ENCODE measurements at regions not wholly inside any gene's neighbourhood (a gene's known extent, or its start where the extent isn't known, plus 50 kb on each side); places are given as distances from the start of the nearest gene placed in this dataset.
A peak's percentile ranks its signal among the peaks of the same experiment; 100 is the strongest.

DNA sequence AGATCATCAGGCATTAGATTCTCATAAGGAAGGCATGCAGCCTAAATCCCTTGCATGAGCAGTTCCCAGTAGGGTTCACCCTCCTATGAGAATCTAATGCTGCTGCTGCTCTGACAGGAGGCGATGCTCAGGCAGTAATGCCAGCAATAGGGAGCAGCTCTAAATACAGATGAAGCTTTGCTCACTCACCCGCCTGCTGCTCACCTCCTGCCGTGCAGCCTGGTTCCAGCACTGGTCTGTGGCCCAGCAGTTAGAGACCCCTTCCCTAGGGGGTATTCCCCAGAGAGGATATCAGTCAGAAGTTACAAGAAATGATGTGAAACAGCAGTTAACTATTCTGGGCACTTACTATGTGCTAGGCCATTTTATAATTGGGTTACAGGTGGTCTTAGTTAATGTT is 226.0 kb downstream of the KCNJ3 start (continued):
- TF ChIP-seq FOXK1 (CRISPR knock-in tag; IDR thresholded peaks at IDR 0.05) (no peak), ZNF671 (CRISPR knock-in tag; IDR thresholded peaks at IDR 0.05) (no peak)

DNA sequence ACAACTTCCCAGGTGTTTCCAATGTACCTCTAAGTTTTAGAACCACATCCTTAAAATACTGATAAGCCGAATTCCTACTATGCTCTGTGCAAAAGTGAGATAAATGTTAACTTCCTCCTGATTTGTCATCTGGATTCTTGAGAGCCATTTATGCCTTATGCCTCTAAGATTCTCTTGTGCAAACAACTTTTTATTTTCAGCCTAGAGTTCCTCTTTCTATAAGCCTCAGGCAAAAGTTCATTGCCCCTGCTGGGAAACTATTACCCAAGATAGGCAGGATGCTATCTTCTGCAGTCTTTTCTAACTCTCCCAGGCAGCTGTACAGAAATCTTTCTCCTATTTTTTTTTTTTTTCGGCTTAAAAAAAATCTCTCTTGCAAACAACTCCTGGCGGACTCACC is 216.1 kb downstream of the KCNJ3 start:
- ChIA-PET CTCF (no interaction called here), POLR2A (no interaction called here)
- ATAC-seq (no peak), DNase-seq (ENCODE audit: low spot score) (no peak)
- peaks cover 19% of the 10 kb centered on the region for H3K4me1 Mint-ChIP-seq
- H3K9me3 Mint-ChIP-seq: no peaks in the 10 kb centered on the region
- H3K27me3 Mint-ChIP-seq (ENCODE audit: low read depth): no peaks in the 10 kb centered on the region
- no peaks in the 10 kb centered on the region for H3K36me3 Mint-ChIP-seq
- H3K4me3 Mint-ChIP-seq: no peak overlapping the region
- TF ChIP-seq NFATC4 (CRISPR knock-in tag; IDR thresholded peaks at IDR 0.05) (no peak), GABPB1 (CRISPR knock-in tag; IDR thresholded peaks at IDR 0.05) (no peak), HMGA2 (CRISPR knock-in tag; IDR thresholded peaks at IDR 0.05) (no peak), NR1H2 (CRISPR knock-in tag; IDR thresholded peaks at IDR 0.05) (no peak), RELA (CRISPR knock-in tag; IDR thresholded peaks at IDR 0.05; ENCODE audit: borderline replicate concordance) (no peak), NR3C1 (CRISPR knock-in tag; conservative IDR thresholded peaks at IDR 0.05; ENCODE audit: low read depth) (no peak), CREM (CRISPR knock-in tag; IDR thresholded peaks at IDR 0.05) (no peak), FOXJ3 (CRISPR knock-in tag; IDR thresholded peaks at IDR 0.05; ENCODE audit: borderline replicate concordance) (no peak)
- TF ChIP-seq, protein P1, sequence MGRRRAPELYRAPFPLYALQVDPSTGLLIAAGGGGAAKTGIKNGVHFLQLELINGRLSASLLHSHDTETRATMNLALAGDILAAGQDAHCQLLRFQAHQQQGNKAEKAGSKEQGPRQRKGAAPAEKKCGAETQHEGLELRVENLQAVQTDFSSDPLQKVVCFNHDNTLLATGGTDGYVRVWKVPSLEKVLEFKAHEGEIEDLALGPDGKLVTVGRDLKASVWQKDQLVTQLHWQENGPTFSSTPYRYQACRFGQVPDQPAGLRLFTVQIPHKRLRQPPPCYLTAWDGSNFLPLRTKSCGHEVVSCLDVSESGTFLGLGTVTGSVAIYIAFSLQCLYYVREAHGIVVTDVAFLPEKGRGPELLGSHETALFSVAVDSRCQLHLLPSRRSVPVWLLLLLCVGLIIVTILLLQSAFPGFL (CRISPR knock-in tag; IDR thresholded peaks at IDR 0.05; ENCODE audit: borderline replicate concordance): no peak
- TF ChIP-seq, protein P2, sequence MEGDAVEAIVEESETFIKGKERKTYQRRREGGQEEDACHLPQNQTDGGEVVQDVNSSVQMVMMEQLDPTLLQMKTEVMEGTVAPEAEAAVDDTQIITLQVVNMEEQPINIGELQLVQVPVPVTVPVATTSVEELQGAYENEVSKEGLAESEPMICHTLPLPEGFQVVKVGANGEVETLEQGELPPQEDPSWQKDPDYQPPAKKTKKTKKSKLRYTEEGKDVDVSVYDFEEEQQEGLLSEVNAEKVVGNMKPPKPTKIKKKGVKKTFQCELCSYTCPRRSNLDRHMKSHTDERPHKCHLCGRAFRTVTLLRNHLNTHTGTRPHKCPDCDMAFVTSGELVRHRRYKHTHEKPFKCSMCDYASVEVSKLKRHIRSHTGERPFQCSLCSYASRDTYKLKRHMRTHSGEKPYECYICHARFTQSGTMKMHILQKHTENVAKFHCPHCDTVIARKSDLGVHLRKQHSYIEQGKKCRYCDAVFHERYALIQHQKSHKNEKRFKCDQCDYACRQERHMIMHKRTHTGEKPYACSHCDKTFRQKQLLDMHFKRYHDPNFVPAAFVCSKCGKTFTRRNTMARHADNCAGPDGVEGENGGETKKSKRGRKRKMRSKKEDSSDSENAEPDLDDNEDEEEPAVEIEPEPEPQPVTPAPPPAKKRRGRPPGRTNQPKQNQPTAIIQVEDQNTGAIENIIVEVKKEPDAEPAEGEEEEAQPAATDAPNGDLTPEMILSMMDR (IDR thresholded peaks at IDR 0.05): no peak
- TF ChIP-seq, protein P3, sequence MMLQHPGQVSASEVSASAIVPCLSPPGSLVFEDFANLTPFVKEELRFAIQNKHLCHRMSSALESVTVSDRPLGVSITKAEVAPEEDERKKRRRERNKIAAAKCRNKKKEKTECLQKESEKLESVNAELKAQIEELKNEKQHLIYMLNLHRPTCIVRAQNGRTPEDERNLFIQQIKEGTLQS (CRISPR knock-in tag; conservative IDR thresholded peaks at IDR 0.05): no peak
- TF ChIP-seq, protein P4, sequence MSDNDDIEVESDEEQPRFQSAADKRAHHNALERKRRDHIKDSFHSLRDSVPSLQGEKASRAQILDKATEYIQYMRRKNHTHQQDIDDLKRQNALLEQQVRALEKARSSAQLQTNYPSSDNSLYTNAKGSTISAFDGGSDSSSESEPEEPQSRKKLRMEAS (CRISPR knock-in tag; IDR thresholded peaks at IDR 0.05): no peak
- TF ChIP-seq, protein P5, sequence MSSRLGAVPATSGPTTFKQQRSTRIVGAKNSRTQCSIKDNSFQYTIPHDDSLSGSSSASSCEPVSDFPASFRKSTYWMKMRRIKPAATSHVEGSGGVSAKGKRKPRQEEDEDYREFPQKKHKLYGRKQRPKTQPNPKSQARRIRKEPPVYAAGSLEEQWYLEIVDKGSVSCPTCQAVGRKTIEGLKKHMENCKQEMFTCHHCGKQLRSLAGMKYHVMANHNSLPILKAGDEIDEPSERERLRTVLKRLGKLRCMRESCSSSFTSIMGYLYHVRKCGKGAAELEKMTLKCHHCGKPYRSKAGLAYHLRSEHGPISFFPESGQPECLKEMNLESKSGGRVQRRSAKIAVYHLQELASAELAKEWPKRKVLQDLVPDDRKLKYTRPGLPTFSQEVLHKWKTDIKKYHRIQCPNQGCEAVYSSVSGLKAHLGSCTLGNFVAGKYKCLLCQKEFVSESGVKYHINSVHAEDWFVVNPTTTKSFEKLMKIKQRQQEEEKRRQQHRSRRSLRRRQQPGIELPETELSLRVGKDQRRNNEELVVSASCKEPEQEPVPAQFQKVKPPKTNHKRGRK (CRISPR knock-in tag; IDR thresholded peaks at IDR 0.05; ENCODE audit: borderline replicate concordance): no peak
- no peak overlapping the region for H3K27ac Mint-ChIP-seq

DNA sequence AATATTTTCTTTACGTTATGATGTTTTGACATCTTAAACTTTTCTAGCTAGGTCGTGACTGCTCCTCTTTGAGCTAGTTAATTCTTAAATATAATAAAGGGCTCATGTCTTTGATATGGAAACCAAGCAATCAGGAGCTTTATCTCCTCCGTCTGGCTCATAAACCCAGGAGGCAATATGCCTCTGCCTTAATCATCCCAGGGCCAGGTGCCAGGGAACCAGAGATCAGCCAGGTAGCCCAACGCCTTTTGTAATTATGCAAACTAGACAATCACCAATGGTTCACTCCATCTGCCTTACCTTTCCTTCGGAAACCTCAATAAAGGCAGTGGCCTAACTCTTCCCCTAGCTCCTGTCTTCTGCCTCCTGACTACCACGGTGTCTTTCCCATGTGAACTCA is 213.7 kb downstream of the KCNJ3 start:
- Mint-ChIP-seq H3K27ac (no peak overlapping the region), H3K36me3 (no peaks in the 10 kb centered on the region), H3K4me3 (no peak overlapping the region), H3K4me1 (peaks cover 19% of the 10 kb centered on the region), H3K27me3 (ENCODE audit: low read depth) (no peaks in the 10 kb centered on the region), H3K9me3 (no peaks in the 10 kb centered on the region)
- POLR2A ChIA-PET: no interaction called here
- CTCF ChIA-PET: no interaction called here
- DNase-seq (ENCODE audit: low spot score): no peak
- TF ChIP-seq SP1 (CRISPR knock-in tag; conservative IDR thresholded peaks at IDR 0.05): no peak
- TF ChIP-seq, protein P6, sequence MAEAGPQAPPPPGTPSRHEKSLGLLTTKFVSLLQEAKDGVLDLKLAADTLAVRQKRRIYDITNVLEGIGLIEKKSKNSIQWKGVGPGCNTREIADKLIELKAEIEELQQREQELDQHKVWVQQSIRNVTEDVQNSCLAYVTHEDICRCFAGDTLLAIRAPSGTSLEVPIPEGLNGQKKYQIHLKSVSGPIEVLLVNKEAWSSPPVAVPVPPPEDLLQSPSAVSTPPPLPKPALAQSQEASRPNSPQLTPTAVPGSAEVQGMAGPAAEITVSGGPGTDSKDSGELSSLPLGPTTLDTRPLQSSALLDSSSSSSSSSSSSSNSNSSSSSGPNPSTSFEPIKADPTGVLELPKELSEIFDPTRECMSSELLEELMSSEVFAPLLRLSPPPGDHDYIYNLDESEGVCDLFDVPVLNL (CRISPR knock-in tag; IDR thresholded peaks at IDR 0.05; ENCODE audit: borderline replicate concordance, low read depth): no peak
- TF ChIP-seq ZNF671 (CRISPR knock-in tag; IDR thresholded peaks at IDR 0.05): no peak
- TF ChIP-seq, protein P7, sequence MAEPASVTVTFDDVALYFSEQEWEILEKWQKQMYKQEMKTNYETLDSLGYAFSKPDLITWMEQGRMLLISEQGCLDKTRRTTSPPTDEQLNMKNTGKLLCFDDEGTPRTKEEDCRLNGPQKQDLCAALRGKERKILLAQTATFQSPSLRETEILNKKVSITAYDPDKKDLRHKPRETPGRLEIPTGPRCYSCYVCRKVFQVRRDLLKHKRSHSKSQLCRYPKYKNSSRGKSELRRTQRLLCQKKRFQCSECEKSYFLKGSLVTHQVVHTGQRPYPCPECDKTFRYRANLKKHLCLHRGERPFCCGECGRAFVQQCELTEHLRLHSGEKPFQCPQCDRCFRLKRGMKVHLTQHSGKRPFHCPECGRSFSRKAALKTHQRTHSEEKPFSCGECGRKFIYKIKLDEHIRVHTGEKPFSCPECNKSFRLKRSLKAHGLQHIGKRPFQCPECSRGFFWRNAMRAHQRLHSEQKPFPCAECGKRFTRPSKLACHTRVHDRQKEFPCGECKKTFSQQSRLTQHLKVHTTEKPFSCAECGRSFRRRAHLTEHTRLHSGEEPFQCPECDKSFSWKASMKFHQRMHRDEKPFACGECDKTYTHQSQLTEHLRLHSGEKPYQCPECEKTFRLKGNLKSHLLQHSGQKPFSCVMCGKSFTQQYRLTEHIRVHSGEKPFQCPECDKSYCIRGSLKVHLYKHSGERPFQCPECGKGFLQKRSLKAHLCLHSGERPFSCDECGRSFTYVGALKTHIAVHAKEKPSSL (CRISPR knock-in tag; conservative IDR thresholded peaks at IDR 0.05): no peak
- TF ChIP-seq ZNF219 (CRISPR knock-in tag; IDR thresholded peaks at IDR 0.05; ENCODE audit: borderline replicate concordance): no peak
- TF ChIP-seq, protein P8, sequence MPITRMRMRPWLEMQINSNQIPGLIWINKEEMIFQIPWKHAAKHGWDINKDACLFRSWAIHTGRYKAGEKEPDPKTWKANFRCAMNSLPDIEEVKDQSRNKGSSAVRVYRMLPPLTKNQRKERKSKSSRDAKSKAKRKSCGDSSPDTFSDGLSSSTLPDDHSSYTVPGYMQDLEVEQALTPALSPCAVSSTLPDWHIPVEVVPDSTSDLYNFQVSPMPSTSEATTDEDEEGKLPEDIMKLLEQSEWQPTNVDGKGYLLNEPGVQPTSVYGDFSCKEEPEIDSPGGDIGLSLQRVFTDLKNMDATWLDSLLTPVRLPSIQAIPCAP (CRISPR knock-in tag; IDR thresholded peaks at IDR 0.05): no peak
- TF ChIP-seq ZNF416 (CRISPR knock-in tag; IDR thresholded peaks at IDR 0.05): no peak
- ATAC-seq: peak; percentile 54
